ENCODE measurements at regions not wholly inside any gene's neighbourhood (a gene's known extent, or its start where the extent isn't known, plus 50 kb on each side); places are given as distances from the start of the nearest gene placed in this dataset.
A peak's percentile ranks its signal among the peaks of the same experiment; 100 is the strongest.

DNA sequence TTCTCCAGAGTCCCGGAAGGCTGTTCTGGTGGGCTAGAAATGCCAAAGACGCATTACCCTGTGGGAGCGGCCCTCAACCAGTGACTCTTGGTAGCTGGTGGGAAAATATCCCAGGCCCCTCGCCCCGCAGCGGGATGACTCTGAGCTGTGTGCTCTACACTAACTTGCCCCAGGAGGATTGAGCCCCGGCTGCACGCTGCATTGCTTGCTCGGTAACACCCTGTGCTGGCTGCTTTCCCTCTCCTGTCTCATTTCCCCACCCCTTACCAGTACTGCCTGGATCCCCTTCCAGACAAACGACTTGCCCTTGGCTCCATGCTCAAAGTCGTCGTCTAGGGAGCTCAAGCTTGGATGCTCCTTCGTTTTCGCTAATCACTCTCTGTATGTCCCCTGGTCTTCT lies 411.8 kb upstream of the SULF2 start (continued):
- TF ChIP-seq, protein P1, sequence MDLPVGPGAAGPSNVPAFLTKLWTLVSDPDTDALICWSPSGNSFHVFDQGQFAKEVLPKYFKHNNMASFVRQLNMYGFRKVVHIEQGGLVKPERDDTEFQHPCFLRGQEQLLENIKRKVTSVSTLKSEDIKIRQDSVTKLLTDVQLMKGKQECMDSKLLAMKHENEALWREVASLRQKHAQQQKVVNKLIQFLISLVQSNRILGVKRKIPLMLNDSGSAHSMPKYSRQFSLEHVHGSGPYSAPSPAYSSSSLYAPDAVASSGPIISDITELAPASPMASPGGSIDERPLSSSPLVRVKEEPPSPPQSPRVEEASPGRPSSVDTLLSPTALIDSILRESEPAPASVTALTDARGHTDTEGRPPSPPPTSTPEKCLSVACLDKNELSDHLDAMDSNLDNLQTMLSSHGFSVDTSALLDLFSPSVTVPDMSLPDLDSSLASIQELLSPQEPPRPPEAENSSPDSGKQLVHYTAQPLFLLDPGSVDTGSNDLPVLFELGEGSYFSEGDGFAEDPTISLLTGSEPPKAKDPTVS (IDR thresholded peaks at IDR 0.05; ENCODE audit: low read depth, low read length), result no peak
- TF ChIP-seq JUNB (IDR thresholded peaks at IDR 0.05), result no peak

DNA sequence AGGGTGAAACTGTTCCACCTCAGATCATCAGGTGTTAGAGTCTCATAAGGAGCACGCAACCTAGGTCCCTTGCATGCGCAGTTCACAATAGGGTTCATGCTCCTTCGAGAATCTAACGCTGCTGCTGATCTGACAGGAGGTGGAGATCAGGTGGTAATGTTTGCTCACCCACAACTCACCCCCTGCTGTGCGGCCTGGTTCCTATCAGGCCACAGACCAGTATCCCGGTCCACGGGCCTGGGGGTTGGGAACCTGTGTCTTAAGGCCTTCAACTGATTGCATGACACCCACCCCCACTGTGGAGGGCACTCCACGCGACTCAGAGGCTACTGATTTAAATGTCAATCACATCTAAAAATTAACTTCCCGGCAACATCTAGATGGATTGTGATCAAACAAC lies 411.2 kb upstream of the SULF2 start:
- ATAC-seq (no peak), DNase-seq (ENCODE audit: low read depth, low spot score) (no peak), FAIRE-seq (no peak)
- H3K27me3 ChIP-seq (replicated peaks in 1 of 2; ENCODE audit: control insufficient read depth in 2 of 2, insufficient read depth in 2 of 2, low read length in 1 of 2), result no peaks in the 10 kb centered on the region; a peak in 2 of 4 replicates
- H3K4me2 ChIP-seq (ENCODE audit: control insufficient read depth, insufficient read depth), result no peak overlapping the region
- H4K20me1 ChIP-seq (ENCODE audit: control insufficient read depth, insufficient read depth), result no peaks in the 10 kb centered on the region
- in situ Hi-C loops (cut with MboI) (no loop called here), intact Hi-C loops (cut with micrococcal nuclease; ENCODE audit: unreplicated experiment) (no loop called here)
- 0 out of 2 replicates have a peak, but pooled peaks have one; percentile 27 for TF ChIP-seq NFXL1 (IDR thresholded peaks at IDR 0.05; ENCODE audit: borderline replicate concordance)
- TF ChIP-seq, protein P2, sequence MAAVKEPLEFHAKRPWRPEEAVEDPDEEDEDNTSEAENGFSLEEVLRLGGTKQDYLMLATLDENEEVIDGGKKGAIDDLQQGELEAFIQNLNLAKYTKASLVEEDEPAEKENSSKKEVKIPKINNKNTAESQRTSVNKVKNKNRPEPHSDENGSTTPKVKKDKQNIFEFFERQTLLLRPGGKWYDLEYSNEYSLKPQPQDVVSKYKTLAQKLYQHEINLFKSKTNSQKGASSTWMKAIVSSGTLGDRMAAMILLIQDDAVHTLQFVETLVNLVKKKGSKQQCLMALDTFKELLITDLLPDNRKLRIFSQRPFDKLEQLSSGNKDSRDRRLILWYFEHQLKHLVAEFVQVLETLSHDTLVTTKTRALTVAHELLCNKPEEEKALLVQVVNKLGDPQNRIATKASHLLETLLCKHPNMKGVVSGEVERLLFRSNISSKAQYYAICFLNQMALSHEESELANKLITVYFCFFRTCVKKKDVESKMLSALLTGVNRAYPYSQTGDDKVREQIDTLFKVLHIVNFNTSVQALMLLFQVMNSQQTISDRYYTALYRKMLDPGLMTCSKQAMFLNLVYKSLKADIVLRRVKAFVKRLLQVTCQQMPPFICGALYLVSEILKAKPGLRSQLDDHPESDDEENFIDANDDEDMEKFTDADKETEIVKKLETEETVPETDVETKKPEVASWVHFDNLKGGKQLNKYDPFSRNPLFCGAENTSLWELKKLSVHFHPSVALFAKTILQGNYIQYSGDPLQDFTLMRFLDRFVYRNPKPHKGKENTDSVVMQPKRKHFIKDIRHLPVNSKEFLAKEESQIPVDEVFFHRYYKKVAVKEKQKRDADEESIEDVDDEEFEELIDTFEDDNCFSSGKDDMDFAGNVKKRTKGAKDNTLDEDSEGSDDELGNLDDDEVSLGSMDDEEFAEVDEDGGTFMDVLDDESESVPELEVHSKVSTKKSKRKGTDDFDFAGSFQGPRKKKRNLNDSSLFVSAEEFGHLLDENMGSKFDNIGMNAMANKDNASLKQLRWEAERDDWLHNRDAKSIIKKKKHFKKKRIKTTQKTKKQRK (IDR thresholded peaks at IDR 0.05; ENCODE audit: low read depth, low read length), result no peak
- H3K9ac ChIP-seq (ENCODE audit: control insufficient read depth, insufficient read depth, low read length), result no peak overlapping the region
- 28% methylated on average over 10 of the region's 10 CpGs for WGBS (ENCODE audit: insufficient coverage, insufficient replicate concordance, low lambda C conversion rate, missing lambda C conversion rate)
- ChIA-PET CTCF (no interaction called here), POLR2A (no interaction called here), RAD21 (ENCODE audit: unreplicated experiment) (no interaction called here), SMC1A (ENCODE audit: uncharacterized antibody, unreplicated experiment) (no interaction called here)
- no peaks in the 10 kb centered on the region for H3K79me2 ChIP-seq (ENCODE audit: control insufficient read depth, insufficient read depth, low read length)
- H3K4me3 ChIP-seq, result no peak overlapping the region
- H3K9me3 ChIP-seq (replicated peaks; ENCODE audit: control insufficient read depth, insufficient read depth, low read length), result no peaks in the 10 kb centered on the region
- H3K36me3 ChIP-seq (ENCODE audit: control insufficient read depth in 2 of 2, insufficient read depth in 2 of 2, low read length in 1 of 2), result no peaks in the 10 kb centered on the region
- no peak overlapping the region for H3K27ac ChIP-seq (ENCODE audit: control insufficient read depth, insufficient read depth)
- no peaks in the 10 kb centered on the region for H3K4me1 ChIP-seq (ENCODE audit: control insufficient read depth, insufficient read depth, low read length)
- no TSS peak for BruUV-seq (replicated peaks)
- no peak overlapping the region for H2AFZ ChIP-seq (ENCODE audit: control insufficient read depth, low read depth, low read length)
